Pulmonary artery endothelial cell (primary cell): ENCODE measurements at regions not wholly inside any gene's neighbourhood (a gene's known extent, or its start where the extent isn't known, plus 50 kb on each side); places are given as distances from the start of the nearest gene placed in this dataset.
"Not testable (repeated sequence)": the region's sequence is repeated elsewhere in the genome, so short reads cannot be mapped to it uniquely, and the experiment has no call there.

ENCODE experiments used
- DNase-seq: peaks from one replicate; pipeline ENCODE4 v3.0.0-alpha.2; 2011; ENCODE audit warnings: low read depth, low spot score

DNA sequence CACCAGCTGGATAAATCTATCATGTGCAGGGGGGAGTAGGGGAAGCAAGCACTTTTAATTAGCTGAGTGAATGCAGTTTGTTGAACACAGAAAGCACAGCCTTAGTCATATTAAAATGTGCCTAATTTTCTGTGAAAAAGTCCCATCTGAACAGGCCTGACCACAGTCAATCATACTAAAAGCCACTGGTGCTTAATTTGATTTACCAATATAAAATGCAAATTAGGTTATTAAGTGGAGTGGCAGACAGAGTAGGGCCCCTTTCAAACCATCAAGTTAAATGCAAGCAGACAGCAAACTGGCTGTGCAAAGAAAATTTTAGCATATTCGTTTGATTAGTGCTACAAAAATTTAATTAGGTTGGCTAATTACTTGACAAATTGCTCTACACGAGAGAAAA lies 176.1 kb downstream of the ISL1 start:
- no peak for DNase-seq

GRCh38 chr5:51559921-51560658 lies 176.8 kb downstream of the ISL1 start:
- no peak for DNase-seq

DNA sequence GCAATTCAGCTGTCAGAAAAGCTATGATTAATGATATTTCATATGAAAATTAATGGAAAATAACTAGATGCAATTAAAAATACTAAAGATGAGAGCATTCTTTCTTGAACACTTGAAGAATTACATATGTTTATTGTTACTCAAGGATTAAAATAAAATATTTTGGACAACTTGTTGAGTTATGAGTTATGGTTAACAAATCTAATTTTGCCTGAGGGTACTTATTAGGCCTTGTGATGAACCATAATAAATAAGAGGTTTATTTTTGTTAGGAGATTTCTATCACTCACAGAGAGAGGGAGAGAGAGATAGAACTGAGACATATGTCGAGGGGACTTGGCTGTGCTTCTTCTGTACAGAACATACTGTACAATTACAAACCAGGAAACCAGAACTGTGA lies 183.7 kb downstream of the ISL1 start:
- no peak for DNase-seq

- DNase-seq = no peak
Observed at GRCh38 chr5:51567636-51568035, 184.4 kb downstream of the ISL1 start.

DNA sequence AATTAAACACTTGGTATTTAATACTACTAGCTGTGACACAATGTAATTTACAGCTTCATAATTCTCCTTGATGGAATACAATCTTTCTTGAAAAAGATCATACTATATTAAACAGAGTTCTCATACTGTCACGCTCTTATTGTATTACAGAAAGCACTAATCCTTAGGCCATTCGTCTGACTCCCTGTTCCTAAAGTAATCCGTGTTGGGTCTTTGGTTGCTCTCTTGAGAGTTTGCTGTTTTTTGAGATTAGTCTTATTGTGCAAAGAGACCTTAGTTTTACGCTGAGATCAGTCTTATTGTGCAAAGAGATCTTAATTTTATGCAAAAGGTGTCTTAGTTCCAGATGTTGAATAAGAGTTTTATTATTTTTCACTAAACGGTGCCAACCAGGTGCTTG lies 190.6 kb downstream of the ISL1 start:
- no peak for DNase-seq

DNA sequence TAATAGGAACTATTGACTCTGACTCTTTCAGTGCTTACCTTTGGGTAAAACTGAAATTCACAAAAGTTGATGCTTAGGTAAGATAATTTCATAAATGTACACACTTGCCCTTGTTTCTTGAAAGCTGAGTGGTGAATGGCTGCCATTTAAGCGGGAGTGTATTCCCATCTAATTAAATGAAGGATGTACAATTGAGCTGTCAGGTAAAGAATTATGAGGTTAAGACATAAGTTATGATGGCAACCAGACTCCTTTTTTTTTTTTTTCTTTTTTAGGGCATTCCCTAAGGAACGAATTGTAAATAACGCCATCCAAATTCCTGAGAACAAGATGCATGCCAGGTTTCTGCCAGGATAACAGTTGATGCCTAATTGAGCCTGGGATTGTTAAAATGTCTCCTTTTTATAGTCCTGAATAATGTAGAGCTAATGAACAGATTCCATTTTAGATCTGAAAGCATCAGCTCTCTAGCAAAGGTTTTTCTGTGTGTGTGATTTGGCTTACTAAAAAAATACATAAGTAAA lies 199.7 kb downstream of the ISL1 start:
- DNase-seq = no peak

- no peak for DNase-seq
Observed at GRCh38 chr5:51598026-51598425, 214.8 kb downstream of the ISL1 start.

- DNase-seq = no peak
Observed at GRCh38 chr5:51599587-51599986, 216.3 kb downstream of the ISL1 start.

GRCh38 chr5:51604324-51604723 lies 221.1 kb downstream of the ISL1 start:
- no peak for DNase-seq

DNA sequence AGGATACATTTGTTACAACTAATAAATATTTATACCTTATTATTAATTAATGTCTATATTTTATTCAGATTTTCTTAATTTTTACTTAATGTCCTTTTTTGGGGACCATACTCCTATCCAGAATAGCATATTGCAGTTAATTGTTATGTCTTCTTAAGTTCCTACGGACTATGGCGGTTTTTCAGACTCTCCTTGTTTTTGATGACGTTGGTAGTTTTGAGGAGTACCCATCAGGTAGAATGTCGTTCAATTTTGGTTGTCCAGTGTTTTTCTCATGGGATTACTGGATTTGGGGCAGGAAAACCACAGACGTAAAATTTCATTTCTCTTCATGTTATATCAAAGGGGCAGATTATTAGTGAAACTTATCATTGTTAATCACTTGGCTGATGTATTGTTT lies 223.7 kb downstream of the ISL1 start:
- no peak for DNase-seq

- no peak for DNase-seq
Observed at GRCh38 chr5:51618234-51618633, 235.0 kb downstream of the ISL1 start.

- DNase-seq = no peak
Observed at GRCh38 chr5:51621156-51621555, 237.9 kb downstream of the ISL1 start.

DNA sequence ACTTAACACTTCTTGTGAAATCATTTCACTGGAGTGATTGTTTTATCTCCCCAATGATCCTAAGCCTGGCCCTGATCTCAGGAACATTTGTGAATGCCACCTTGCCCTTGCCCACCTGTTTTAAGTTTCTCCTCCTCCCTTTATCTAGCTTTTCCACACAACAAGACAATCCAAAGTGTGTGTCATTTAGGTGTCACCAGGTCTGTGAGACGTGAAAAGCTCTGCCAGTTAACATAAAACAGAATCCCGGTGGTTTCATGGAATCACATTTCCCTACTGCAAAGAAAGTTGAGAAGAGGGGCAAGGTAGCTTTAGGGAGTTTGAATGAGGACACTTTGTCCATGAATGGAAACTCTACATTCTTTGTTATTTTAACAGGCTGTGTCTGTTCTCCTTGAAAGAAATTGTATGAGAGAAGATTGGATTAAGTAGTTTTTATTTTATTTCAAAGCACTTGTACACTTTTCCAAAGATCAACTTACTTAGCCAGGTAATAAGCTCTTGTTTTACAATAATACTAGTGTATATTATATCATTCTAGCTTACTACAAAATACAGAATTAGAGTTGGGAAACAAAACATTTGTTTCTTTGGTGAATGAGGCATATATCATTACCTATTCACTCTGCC lies 239.0 kb downstream of the ISL1 start:
- DNase-seq = no peak

- DNase-seq = no peak
Observed at GRCh38 chr5:51625224-51625968, 242.1 kb downstream of the ISL1 start.

- no peak for DNase-seq
Observed at GRCh38 chr5:51632027-51632426, 248.8 kb downstream of the ISL1 start.

DNA sequence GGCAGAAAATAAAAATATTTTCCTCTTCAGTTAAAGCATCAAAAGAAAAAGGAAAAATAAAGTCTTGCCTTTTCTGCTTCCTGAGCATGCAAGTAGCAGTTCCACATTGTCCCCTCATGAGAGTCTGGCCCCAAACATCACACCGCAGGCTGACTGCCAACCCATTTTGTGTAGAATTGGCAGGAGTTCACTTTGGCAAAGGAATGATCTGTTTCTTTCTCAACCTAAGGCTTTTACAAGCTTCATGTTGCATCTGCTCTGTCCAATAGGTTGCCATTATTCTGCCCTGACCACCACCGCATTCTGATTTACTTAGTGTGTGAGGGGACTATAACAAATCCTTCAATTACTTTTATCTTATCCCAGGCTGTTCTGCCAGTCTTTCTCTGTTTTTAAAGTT lies 249.5 kb downstream of the ISL1 start:
- DNase-seq = no peak

DNA sequence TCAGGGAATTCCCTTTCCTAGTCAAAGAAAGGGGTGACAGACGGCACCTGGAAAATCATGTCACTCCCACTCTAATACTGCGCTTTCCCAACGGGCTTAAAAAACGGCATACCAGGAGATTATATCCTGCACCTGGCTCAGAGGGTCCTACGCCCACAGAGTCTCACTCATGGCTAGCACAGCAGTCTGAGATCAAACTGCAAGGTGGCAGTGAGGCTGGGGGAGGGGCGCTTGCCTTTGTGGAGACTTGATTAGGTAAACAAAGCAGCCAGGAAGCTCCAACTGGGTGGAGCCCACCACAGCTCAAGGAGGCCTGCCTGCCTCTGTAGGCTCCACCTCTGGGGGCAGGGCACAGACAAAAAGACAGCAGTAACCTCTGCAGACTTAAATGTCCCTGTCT lies 253.7 kb downstream of the ISL1 start:
- DNase-seq = not testable (repeated sequence)

GRCh38 chr5:51644976-51645375 lies 261.7 kb downstream of the ISL1 start:
- no peak for DNase-seq

GRCh38 chr5:51646482-51646881 lies 263.2 kb downstream of the ISL1 start:
- no peak for DNase-seq

GRCh38 chr5:51650824-51651223 lies 267.6 kb downstream of the ISL1 start:
- no peak for DNase-seq

DNA sequence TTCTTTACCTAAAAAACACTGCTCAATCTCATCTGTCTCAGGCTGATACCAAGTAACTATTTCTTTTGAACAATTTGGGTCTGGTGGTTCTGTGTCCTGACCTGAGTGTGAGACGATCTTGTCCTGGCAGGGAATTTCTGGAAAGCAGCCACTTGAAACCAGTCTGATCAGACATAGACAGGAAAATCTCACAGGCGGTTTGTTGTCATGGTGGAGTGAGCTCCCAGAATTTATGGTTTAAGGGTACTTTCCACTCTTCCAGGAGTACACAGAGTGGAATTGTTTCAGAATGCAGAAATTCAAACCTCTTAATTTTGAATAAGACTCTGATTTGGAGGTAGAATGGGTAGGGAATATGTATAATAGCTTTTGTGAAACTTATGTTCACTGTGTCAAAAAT lies 268.2 kb downstream of the ISL1 start:
- no peak for DNase-seq

DNA sequence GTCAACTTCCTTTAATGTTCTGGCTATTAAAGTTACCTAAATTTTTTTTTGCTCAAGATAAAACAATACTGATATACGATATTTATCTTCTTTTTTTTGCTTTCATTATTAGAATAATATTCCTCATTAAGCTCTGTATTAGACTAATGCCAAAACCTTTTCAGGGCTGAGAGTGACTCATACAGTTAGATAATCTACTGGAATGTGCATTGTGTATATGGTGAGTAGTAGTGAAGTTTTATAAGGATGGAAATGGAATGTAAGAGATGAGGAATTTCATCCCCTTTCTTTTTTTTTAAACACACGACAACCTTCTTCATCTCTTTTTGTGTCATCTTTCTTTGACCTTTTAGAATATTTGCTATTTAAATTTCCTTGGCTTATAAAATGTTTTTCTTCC lies 268.6 kb downstream of the ISL1 start:
- DNase-seq = peak; percentile 20
